SK-N-SH (cell line): ENCODE measurements at regions not wholly inside any gene's neighbourhood (a gene's known extent, or its start where the extent isn't known, plus 50 kb on each side); places are given as distances from the start of the nearest gene placed in this dataset.

ENCODE experiments used
- CTCF ChIA-PET: fragments of 300-600, 350-600 bp; formaldehyde crosslinking; extraction: SDS; loops from one replicate; lab custom pipeline; 2021; lab: Yijun Ruan, JAX
- POLR2A ChIA-PET: fragments of 350-600 bp; sonication (Branson Sonifier 250); formaldehyde crosslinking; extraction: SDS; loops from one replicate; lab custom pipeline; 2020; ENCODE audit warnings: antibody characterized with exemption, inconsistent platforms; lab: Yijun Ruan, JAX
- DNase-seq: peaks from one replicate; pipeline ENCODE4 v3.0.0; 2012
- H2AFZ ChIP-seq: fragments of 200-600 bp; sonication (generic); 2 replicates; pipeline ENCODE4 v1.8.1; 2016; ENCODE audit warnings: antibody characterized with exemption, mild to moderate bottlenecking, low read depth
- H3F3A ChIP-seq: fragments of 200-600 bp; sonication (generic); replicated peaks from 2 replicates; pipeline ENCODE3; 2016; ENCODE audit warnings: antibody characterized with exemption, mild to moderate bottlenecking; ENCODE audit not compliant: insufficient read depth
- H3K27ac ChIP-seq, 2 experiments: fragments of 200-500 bp in 1 of 2; fragments of 200-600 bp in 1 of 2; sonication (Bioruptor generic) in 1 of 2; sonication (generic), shearing (Covaris generic) in 1 of 2; 2 replicates each; pipeline versions ENCODE4 v1.5.1 to v1.6.1; 2014 to 2016; ENCODE audit warnings: low read depth in 2 of 2, inconsistent platforms in 1 of 2, low read length in 1 of 2, mild to moderate bottlenecking in 1 of 2, mixed read lengths in 1 of 2
- H3K27me3 ChIP-seq: fragments of 200-600 bp; sonication (generic), shearing (Covaris generic); 2 replicates; pipeline ENCODE4 v1.6.1; 2016; ENCODE audit warnings: mixed run types; ENCODE audit not compliant: insufficient read depth
- H3K36me3 ChIP-seq, 2 experiments: fragments of 200-500 bp in 1 of 2; fragments of 200-600 bp in 1 of 2; sonication (Bioruptor generic) in 1 of 2; sonication (generic) in 1 of 2; replicated peaks in 1 of 2; 2 replicates each; pipeline versions ENCODE3 to v1.5.1; 2014 to 2016; ENCODE audit warnings: low read length in 1 of 2, mild to moderate bottlenecking in 1 of 2; ENCODE audit not compliant: insufficient read depth in 2 of 2, control insufficient read depth in 1 of 2
- H3K4me1 ChIP-seq, 2 experiments: fragments of 200-500 bp in 1 of 2; fragments of 200-600 bp in 1 of 2; sonication (Bioruptor generic) in 1 of 2; sonication (generic), shearing (Covaris generic) in 1 of 2; 2 replicates each; pipeline versions ENCODE4 v1.5.1 to v1.6.1; 2014 to 2016; ENCODE audit warnings: low read depth in 1 of 2, low read length in 1 of 2, mixed run types in 1 of 2; ENCODE audit not compliant: insufficient read depth in 2 of 2, control insufficient read depth in 1 of 2
- H3K4me2 ChIP-seq: fragments of 200-600 bp; sonication (generic), shearing (Covaris generic); 2 replicates; pipeline ENCODE4 v1.6.1; 2017; ENCODE audit warnings: mixed run types
- H3K4me3 ChIP-seq, 2 experiments: fragments of 200-500 bp in 1 of 2; fragments of 200-600 bp in 1 of 2; sonication (Bioruptor generic) in 1 of 2; sonication (generic), shearing (Covaris generic) in 1 of 2; 2 replicates each; pipeline versions ENCODE4 v1.5.1 to v1.8.1; 2014 to 2016; ENCODE audit warnings: low read depth in 2 of 2, inconsistent platforms in 1 of 2, low read length in 1 of 2, mild to moderate bottlenecking in 1 of 2, mixed read lengths in 1 of 2, moderate library complexity in 1 of 2
- H3K79me2 ChIP-seq: fragments of 200-600 bp; sonication (generic); 2 replicates; pipeline ENCODE4 v1.8.1; 2017; ENCODE audit warnings: mild to moderate bottlenecking; ENCODE audit not compliant: insufficient read depth
- H3K9ac ChIP-seq: fragments of 200-600 bp; sonication (generic); 2 replicates; pipeline ENCODE4 v1.6.1; 2017; ENCODE audit warnings: mixed run types
- H3K9me2 ChIP-seq: fragments of 200-600 bp; sonication (generic); 2 replicates; pipeline ENCODE4 v1.6.1; 2017; ENCODE audit warnings: mixed run types
- H3K9me3 ChIP-seq: fragments of 200-600 bp; sonication (generic); 2 replicates; pipeline ENCODE4 v1.6.1; 2017; ENCODE audit warnings: mixed run types, mild to moderate bottlenecking, moderate library complexity
- H4K20me1 ChIP-seq: fragments of 200-600 bp; sonication (generic); 2 replicates; pipeline ENCODE4 v1.6.1; 2017; ENCODE audit warnings: mild to moderate bottlenecking, mixed run types; ENCODE audit not compliant: insufficient read depth
- CTCF ChIP-seq: fragments of 200-600 bp; sonication (generic); IDR thresholded peaks from 2 replicates; pipeline ENCODE4 v1.6.1; 2017; ENCODE audit warnings: antibody characterized with exemption, mild to moderate bottlenecking, moderate library complexity
- EP300 ChIP-seq, 2 experiments: IDR thresholded peaks; 2 replicates each; pipeline versions ENCODE4 v1.4.0 to v1.6.1; 2012; ENCODE audit warnings: borderline replicate concordance in 1 of 2, low read depth in 1 of 2, low read length in 1 of 2
- FOSL2 ChIP-seq: IDR thresholded peaks from 2 replicates; pipeline ENCODE4 v1.4.0; 2012; ENCODE audit warnings: low read depth, mild to moderate bottlenecking, moderate library complexity, borderline replicate concordance
- FOXM1 ChIP-seq: IDR thresholded peaks from 2 replicates; pipeline ENCODE4 v1.4.0; 2012; ENCODE audit warnings: low read depth, mild to moderate bottlenecking
- MAX ChIP-seq: IDR thresholded peaks from 2 replicates; pipeline ENCODE4 v1.4.0; 2012; ENCODE audit warnings: low read depth
- MEF2A ChIP-seq: IDR thresholded peaks from 2 replicates; pipeline ENCODE4 v1.4.0; 2012; ENCODE audit warnings: low read depth, borderline replicate concordance
- MXI1 ChIP-seq: IDR thresholded peaks from 2 replicates; pipeline ENCODE4 v1.6.1; 2012; ENCODE audit warnings: mild to moderate bottlenecking, low read depth, low read length, improper control_type of control experiment
- NFIC ChIP-seq: IDR thresholded peaks from 2 replicates; pipeline ENCODE4 v1.4.0; 2012; ENCODE audit warnings: borderline replicate concordance
- POLR2AphosphoS5 ChIP-seq: IDR thresholded peaks from 2 replicates; pipeline ENCODE4 v1.6.1; 2012; ENCODE audit warnings: low read depth, low read length
- RCOR1 ChIP-seq: fragments of 150-350 bp; IDR thresholded peaks from 2 replicates; pipeline ENCODE4 v1.6.1; 2017; ENCODE audit warnings: antibody characterized with exemption, low read length
- RFX5 ChIP-seq: IDR thresholded peaks from 2 replicates; pipeline ENCODE4 v1.6.1; 2012; ENCODE audit warnings: mild to moderate bottlenecking, improper control_type of control experiment, low read length
- TEAD4 ChIP-seq: IDR thresholded peaks from 2 replicates; pipeline ENCODE4 v1.4.0; 2012; ENCODE audit warnings: mild to moderate bottlenecking, borderline replicate concordance; ENCODE audit not compliant: insufficient read depth
- USF2 ChIP-seq: fragments of 150-350 bp; IDR thresholded peaks from 2 replicates; pipeline ENCODE4 v1.6.1; 2017; ENCODE audit warnings: antibody characterized with exemption, low read length, low read depth, borderline replicate concordance
- YY1 ChIP-seq: IDR thresholded peaks from 2 replicates; pipeline ENCODE4 v1.4.0; 2012; ENCODE audit warnings: low read depth, mild to moderate bottlenecking
- WGBS: methylation state at CpG from one replicate; pipeline ENCODE4 v1.1.6; 2017; ENCODE audit warnings: low lambda C conversion rate; 5-methylcytosine and 5-hydroxymethylcytosine counted together
- TF ChIP-seq, protein P1 (sequence below): IDR thresholded peaks from 2 replicates; pipeline ENCODE4 v1.6.1; 2012; ENCODE audit warnings: mild to moderate bottlenecking, low read depth, low read length, moderate library complexity
- TF ChIP-seq, protein P2 (sequence below): IDR thresholded peaks from 2 replicates; pipeline ENCODE4; 2012

- no peaks in the 10 kb centered on the region for H3K9me3 ChIP-seq
- no peaks in the 10 kb centered on the region for H3K4me1 ChIP-seq
- TF ChIP-seq, protein P1, sequence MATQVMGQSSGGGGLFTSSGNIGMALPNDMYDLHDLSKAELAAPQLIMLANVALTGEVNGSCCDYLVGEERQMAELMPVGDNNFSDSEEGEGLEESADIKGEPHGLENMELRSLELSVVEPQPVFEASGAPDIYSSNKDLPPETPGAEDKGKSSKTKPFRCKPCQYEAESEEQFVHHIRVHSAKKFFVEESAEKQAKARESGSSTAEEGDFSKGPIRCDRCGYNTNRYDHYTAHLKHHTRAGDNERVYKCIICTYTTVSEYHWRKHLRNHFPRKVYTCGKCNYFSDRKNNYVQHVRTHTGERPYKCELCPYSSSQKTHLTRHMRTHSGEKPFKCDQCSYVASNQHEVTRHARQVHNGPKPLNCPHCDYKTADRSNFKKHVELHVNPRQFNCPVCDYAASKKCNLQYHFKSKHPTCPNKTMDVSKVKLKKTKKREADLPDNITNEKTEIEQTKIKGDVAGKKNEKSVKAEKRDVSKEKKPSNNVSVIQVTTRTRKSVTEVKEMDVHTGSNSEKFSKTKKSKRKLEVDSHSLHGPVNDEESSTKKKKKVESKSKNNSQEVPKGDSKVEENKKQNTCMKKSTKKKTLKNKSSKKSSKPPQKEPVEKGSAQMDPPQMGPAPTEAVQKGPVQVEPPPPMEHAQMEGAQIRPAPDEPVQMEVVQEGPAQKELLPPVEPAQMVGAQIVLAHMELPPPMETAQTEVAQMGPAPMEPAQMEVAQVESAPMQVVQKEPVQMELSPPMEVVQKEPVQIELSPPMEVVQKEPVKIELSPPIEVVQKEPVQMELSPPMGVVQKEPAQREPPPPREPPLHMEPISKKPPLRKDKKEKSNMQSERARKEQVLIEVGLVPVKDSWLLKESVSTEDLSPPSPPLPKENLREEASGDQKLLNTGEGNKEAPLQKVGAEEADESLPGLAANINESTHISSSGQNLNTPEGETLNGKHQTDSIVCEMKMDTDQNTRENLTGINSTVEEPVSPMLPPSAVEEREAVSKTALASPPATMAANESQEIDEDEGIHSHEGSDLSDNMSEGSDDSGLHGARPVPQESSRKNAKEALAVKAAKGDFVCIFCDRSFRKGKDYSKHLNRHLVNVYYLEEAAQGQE: no peak
- TF ChIP-seq MAX (no peak), USF2 (no peak), EP300 (IDR thresholded peaks at IDR 0.05; ENCODE audit: borderline replicate concordance in 1 of 2, low read depth in 1 of 2, low read length in 1 of 2) (no peak), NFIC (no peak), TEAD4 (no peak), FOSL2 (no peak), CTCF (no peak), FOXM1 (no peak), POLR2AphosphoS5 (no peak), MXI1 (no peak), RFX5 (no peak), RCOR1 (no peak), MEF2A (no peak), YY1 (no peak)
- TF ChIP-seq, protein P2, sequence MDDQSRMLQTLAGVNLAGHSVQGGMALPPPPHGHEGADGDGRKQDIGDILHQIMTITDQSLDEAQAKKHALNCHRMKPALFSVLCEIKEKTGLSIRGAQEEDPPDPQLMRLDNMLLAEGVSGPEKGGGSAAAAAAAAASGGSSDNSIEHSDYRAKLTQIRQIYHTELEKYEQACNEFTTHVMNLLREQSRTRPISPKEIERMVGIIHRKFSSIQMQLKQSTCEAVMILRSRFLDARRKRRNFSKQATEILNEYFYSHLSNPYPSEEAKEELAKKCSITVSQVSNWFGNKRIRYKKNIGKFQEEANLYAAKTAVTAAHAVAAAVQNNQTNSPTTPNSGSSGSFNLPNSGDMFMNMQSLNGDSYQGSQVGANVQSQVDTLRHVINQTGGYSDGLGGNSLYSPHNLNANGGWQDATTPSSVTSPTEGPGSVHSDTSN: no peak
- no peaks in the 10 kb centered on the region for H3K9me2 ChIP-seq
- DNase-seq: no peak
- WGBS: 16% methylated on average over 4 of the region's 4 CpGs
- H3K27ac ChIP-seq: no peak overlapping the region
- no peak overlapping the region for H3K4me3 ChIP-seq
- ChIA-PET POLR2A (no interaction called here), CTCF (no interaction called here)
- H3K27me3 ChIP-seq: no peaks in the 10 kb centered on the region
- H4K20me1 ChIP-seq: no peaks in the 10 kb centered on the region
- no peaks in the 10 kb centered on the region for H3K36me3 ChIP-seq
- no peak overlapping the region for H3K4me2 ChIP-seq
- H2AFZ ChIP-seq: no peak overlapping the region
- no peak overlapping the region for H3K9ac ChIP-seq
- H3F3A ChIP-seq: no peaks in the 10 kb centered on the region
- H3K79me2 ChIP-seq: no peaks in the 10 kb centered on the region
Measured at GRCh38 chr18:30522288-30522929, 520.1 kb downstream of the DSC3 start.
